Right renal pelvis (tissue), 4 donors: ENCODE measurements at regions not wholly inside any gene's neighbourhood (a gene's known extent, or its start where the extent isn't known, plus 50 kb on each side); places are given as distances from the start of the nearest gene placed in this dataset.
"Not testable (repeated sequence)": the region's sequence is repeated elsewhere in the genome, so short reads cannot be mapped to it uniquely, and the experiment has no call there.

ENCODE experiments used
- DNase-seq, 4 donors: peaks; one replicate each; pipeline ENCODE4 v3.0.0-alpha.2; 2013; ENCODE audit warnings: low read depth in 4 of 4, low spot score in 3 of 4, missing footprints in 1 of 4

- DNase-seq, result no peak
These were observed 1444.3 kb upstream of the ADGRB3 start for GRCh38 chr6:67190733-67191132.

DNA sequence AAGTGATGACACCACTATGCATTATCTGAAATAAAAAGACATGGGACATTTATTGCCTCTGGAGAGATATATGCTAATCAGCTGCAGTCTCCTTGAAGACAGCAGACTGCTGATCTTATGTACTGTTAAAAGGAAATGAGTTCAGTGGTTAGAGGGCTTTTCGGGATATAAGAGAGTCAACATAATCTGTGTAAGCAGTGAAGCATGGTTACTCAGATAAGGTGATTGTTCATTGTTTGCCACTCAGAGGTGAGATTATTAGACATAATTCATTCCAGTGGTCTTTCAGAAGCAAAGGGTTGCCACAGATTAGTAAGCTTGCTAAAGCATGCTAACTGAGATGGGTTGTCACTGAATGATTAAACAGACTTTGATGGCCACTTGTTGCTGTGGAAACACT is 1450.7 kb upstream of the ADGRB3 start:
- DNase-seq, result no peak

GRCh38 chr6:67175101-67175500 is 1460.0 kb upstream of the ADGRB3 start:
- no peak for DNase-seq

DNA sequence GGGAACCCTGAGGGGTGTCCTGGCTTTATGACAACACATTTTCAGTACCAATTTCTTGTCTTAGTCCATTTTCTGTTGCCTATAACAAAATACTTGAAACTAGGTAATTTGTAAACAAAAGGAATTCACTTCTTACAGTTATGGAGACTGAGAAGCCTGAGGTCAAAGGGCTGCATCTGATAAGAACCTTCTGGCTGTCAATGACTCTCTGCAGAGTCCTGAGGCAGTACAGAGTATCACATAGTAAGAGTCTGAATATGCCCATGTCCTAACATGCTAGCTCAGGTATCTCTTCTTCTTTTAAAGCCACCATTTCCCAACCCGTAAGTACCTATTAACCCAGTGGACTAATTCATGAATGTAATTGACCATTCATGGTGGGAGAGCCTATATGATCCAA is 1458.6 kb upstream of the EYS start:
- no peak for DNase-seq

GRCh38 chr6:67160820-67161219 is 1453.8 kb upstream of the EYS start:
- DNase-seq, result no peak

GRCh38 chr6:67141005-67141404 is 1434.0 kb upstream of the EYS start:
- DNase-seq, result no peak

GRCh38 chr6:67133973-67134372 is 1426.9 kb upstream of the EYS start:
- DNase-seq, result no peak

- no peak for DNase-seq
These were observed 1424.8 kb upstream of the EYS start for GRCh38 chr6:67131827-67132226.

GRCh38 chr6:67129780-67130179 is 1422.8 kb upstream of the EYS start:
- no peak for DNase-seq

- no peak for DNase-seq
These were observed 1420.0 kb upstream of the EYS start for GRCh38 chr6:67127041-67127440.

GRCh38 chr6:67121115-67121514 is 1414.1 kb upstream of the EYS start:
- DNase-seq, result no peak

DNA sequence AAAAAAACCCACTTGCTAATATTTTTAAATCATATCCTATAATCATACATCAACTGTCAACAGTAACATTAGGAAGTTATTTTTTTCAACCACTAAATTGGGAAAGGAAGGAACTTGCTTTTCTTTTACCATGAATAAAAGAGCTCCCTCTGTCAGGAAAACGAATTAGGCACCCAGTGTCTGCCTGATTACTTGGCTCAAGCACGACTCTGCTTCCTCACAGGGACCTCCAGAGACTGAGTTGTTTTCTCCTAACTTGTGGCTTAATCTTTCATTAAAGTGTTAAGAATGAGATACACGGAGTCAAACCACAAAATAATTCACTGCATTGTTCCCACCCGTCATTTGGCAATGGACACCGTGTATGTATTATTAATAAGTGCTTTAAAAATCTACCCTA is 1405.1 kb upstream of the EYS start:
- no peak for DNase-seq

DNA sequence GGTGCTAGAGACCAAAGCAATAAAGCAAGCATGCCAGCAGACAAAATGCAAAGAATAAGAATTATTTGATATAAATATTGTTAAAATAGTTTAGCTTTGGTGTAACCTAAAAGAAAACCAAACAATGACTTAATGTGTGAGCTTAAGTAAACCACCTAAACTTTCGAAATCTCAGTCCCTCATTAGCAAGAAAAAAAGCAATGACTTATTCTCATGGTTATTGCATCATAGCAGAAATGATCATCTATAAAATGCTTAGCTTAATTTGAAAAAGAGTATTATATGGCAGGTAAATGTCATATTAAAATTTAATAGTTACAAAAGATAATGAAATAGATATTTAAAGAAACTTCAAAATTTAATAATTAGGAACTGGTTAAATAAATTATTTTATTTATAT is 1395.7 kb upstream of the EYS start:
- no peak for DNase-seq

GRCh38 chr6:67095618-67096226 is 1388.7 kb upstream of the EYS start:
- DNase-seq, result not testable (repeated sequence)

GRCh38 chr6:67094431-67094946 is 1387.5 kb upstream of the EYS start:
- DNase-seq, result no peak

DNA sequence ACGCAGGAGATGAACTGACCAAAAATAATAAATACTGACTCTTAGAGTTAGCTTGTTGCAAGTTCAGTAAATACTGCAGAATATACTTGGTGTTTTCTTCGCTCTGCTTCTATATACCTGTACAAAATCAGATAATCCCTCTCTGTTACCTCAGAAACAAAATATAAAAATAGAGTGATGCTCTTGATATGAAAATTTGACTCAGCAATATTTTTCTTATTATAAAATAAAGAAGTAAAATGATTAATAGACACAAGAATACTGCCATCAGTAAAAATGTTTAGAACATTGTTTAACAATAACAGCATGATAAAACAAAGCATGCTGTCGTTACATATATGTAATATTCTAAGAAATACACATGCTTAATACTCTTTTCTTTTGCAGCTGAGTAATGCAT is 1366.9 kb upstream of the EYS start:
- DNase-seq, result no peak

DNA sequence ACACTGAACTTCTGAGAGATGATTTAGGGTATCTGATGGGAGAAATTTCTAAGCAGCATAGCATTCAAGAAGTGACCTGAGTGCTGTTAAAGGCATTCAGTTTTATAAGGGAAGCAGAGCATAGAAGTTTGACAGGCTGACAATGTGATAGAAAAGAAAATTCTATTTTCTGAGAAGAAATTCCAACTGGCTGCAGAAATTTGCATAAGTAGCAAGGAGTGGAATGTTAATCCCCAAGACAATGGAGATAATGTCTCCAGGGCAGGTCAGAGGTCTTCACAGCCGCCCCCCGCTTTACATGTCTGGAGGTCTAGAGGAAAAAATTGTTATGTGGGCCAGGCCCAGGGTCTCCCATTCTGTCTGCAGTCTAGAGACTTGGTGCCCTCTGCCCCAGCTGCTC is 1361.8 kb upstream of the EYS start:
- DNase-seq, result no peak

DNA sequence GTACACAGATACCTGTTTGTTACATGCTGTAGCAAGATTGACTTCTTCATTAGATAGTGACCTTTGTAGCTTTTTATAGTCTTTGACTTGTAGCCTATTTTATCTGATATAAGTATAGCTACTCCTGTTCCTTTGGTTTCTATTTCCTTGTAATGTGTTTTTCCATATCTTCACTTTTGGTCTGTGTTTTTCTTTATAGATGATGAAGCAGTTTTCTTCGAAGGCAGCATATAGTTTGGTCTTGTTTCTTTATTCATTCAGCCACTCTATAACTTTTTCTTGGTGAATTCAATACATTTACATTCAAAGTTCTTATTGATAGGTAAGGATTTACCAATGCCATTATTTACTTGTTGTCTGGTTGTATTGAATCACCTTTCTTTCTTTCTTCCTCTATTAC is 1357.3 kb upstream of the EYS start:
- DNase-seq, result no peak

- DNase-seq, result no peak
These were observed 1341.0 kb upstream of the EYS start for GRCh38 chr6:67047996-67048395.

- DNase-seq, result no peak
These were observed 1338.0 kb upstream of the EYS start for GRCh38 chr6:67045076-67045475.

DNA sequence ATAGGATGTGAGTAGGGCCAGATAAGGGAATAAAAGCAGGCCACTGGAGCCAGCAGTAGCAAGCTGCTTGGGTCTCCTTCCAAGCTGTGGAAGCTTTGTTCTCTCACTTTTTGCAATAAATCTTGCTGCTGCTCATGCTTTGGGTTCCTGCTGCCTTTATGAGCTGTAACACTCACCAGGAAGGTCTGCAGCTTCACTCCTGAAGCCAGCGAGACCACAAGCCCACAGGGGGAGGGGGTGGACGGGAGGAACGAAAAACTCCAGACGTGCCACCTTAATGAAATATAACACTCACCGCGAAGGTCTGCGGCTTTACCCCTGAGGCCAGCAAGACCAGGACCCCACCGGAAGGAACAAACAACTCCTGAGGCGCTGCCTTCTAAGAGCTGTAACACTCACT is 1324.4 kb upstream of the EYS start:
- no peak for DNase-seq

GRCh38 chr6:67030861-67031260 is 1323.8 kb upstream of the EYS start:
- DNase-seq, result no peak

- no peak for DNase-seq
These were observed 1310.0 kb upstream of the EYS start for GRCh38 chr6:67016921-67017460.
